ENCODE measurements at regions not wholly inside any gene's neighbourhood (a gene's known extent, or its start where the extent isn't known, plus 50 kb on each side); places are given as distances from the start of the nearest gene placed in this dataset.
A peak's percentile ranks its signal among the peaks of the same experiment; 100 is the strongest.
"Not testable (repeated sequence)": the region's sequence is repeated elsewhere in the genome, so short reads cannot be mapped to it uniquely, and the experiment has no call there.

DNA sequence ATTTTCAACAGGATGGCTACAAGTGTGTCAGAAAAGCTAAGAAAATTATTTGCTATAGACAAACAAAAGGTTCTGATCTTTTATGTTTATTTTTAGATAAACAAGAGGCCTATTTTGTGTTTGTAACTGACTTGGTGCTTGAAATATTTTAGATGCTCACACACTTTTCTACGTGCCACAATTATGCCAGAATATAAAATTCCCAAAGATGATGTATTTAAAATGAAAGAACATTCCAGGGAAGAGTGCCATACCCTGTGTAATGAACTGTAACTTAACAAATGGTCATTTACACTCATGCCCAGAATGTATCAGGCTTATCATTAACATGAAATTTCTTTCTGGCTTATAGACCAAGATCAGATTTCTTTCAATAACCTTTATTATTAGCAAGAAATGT lies 144.9 kb upstream of the MTPN start:
- no peak for DNase-seq
- no peak for ATAC-seq

DNA sequence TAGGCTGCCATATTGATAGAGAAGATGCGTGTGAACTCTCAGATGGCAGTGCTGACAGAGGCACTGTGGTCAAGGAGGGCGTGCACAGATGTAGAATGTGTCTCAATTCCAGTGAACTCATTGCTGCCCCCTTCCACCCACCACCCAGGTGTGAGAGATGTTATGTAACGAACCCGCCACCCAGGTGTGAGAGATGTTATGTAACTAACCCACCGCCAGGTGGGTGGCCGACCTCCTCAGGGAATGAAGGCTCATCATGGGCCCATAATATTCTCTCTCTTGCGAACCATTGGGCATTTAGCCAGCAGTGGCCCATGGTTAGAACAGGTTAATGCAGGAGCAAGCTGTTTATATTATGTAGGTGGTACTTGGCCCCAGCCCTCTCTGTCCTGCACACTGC lies 140.4 kb upstream of the MTPN start:
- DNase-seq (no peak), ATAC-seq (no peak)

DNA sequence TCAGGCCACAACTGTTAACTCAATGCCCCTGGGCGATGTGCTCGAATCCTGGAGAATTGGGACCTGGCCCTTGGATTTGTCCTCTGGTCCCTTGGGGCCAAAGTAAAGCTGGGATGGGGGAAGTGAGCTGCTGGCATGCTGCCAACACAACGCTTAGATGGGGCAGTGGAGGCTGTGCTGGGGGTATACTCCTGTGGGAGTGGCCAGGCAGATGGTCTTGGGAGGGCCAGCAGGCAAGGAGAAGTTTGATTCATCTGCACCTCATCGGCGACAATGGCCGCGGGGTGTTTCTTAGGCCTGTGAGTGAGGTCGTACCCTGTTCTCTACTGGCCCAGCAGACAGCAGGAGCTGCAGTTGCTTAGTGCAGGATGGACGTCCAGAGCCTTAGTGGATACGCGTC lies 139.0 kb upstream of the MTPN start:
- DNase-seq = no peak
- no peak for ATAC-seq

GRCh38 chr7:136114966-136115762 lies 138.0 kb upstream of the MTPN start:
- peak; percentile 89 for ATAC-seq
- peak; percentile 57 for DNase-seq

DNA sequence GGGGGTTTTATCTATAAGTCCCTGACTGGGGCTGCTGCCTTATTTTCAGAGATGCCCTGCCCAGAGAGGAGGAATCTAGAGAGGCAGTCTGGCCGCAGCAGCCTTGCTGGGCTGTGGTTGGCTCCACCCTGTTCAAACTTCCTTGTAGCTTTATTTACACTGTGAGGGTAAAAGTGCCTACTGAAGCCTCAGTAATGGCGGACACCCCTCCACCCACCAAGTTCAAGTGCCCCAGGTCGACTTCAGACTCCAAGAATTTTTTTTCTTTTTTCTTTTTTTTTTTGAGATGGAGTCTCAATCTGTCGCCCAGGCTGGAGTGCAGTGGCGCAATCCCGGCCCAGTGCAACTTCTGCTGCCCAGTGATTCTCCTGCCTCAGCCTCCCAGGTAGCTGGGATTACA lies 137.3 kb upstream of the MTPN start:
- ATAC-seq, DNase-seq: not testable (repeated sequence)

GRCh38 chr7:136109037-136109436 lies 131.9 kb upstream of the MTPN start:
- ATAC-seq = not testable (repeated sequence)

DNA sequence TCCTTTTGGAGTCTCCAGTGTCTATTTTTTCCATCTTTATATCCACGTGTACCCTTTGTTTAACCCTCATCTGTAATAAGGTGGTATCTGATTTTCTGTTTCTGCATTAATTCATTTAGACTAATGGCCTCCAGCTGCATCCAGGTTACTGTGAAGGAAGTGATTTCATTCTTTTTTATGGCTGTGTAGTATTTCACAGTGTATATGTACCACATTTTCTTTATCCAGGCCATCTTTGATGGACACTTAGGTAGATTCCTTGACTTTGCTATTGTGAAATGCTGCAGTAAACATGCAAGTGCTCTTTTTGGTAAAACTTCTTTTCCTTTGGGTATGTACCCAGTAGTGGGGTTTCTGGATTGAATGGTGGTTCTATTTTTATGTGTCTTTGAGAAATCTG lies 128.0 kb upstream of the MTPN start:
- ATAC-seq = no peak
- DNase-seq = no peak

More at GRCh38 chr7:136109037-136109436, 131.9 kb upstream of the MTPN start:
- not testable (repeated sequence) for DNase-seq

DNA sequence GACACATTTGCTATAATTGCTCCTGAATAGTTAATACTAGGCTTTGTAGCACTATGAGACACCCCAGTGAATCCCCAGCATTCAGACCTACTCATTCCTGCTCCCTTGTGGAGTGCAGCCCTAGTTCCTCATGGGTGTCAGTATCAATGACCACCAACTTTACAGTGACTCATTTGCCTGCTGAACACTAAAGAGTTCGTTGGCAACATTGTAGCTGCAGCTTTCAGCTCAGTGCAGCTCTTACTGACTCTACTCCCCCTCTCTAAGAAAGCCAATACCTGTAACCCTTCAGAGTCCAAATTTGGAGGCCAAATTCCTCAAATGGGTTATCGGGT lies 127.1 kb upstream of the MTPN start:
- ATAC-seq (no peak), DNase-seq (no peak)

DNA sequence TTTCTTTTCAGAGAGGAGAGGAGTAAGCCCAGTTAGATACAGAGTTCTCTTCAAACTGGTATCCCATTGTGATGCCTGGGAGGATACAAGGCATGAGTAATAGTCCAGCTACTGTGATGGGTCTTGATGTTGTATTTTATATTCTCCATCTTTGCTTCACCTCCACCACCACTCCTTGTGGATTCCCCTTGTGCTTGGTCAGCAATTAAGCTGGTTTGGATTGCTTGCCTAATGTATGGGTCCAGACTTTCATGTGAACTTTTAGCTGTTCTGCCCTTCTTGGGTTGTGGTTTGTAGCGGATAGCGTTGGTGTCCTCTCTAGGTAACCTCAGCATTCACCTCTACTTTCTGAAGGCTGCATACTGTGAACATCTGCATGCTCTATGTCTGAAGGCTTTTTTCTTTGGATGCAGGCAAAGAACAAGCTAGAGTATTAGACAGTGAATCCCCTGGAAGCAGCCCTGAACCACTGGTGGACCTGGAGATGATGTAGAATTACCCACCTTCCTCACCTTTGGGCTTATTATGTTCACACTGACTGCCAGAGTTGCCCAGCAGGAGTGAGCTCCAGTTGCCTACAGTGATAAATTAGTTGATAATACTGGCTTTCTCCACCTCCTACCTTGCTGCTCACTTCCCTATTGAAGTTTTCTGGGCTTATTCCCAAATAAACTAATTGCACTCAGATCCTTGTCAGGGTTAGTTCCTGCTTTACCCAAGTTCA lies 126.5 kb upstream of the MTPN start:
- ATAC-seq (no peak), DNase-seq (no peak)

DNA sequence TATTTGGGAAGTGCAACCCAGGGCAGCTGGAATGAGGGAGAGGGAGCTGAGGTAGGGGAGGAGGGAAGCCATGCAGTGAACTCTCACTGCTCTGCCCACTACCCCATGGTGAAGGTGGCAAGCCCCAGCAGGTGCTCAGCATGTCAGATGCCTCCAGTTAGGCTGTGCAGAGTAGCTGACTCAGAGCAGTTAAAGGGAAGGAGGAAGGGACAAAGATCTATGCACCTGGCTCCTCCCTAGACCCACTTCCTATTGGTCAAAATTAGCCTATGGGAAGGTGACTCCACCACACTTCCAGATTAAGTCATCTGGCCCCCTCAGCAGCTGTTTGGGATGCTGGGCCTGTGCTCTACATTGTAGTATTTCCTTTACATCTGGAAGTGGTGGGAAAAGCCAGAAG lies 125.7 kb upstream of the MTPN start:
- ATAC-seq (no peak), DNase-seq (no peak)

- not testable (repeated sequence) for ATAC-seq, DNase-seq
Observed at GRCh38 chr7:136092714-136093113, 115.6 kb upstream of the MTPN start.

- DNase-seq = no peak
- no peak for ATAC-seq
Observed at GRCh38 chr7:136087881-136088280, 110.7 kb upstream of the MTPN start.

DNA sequence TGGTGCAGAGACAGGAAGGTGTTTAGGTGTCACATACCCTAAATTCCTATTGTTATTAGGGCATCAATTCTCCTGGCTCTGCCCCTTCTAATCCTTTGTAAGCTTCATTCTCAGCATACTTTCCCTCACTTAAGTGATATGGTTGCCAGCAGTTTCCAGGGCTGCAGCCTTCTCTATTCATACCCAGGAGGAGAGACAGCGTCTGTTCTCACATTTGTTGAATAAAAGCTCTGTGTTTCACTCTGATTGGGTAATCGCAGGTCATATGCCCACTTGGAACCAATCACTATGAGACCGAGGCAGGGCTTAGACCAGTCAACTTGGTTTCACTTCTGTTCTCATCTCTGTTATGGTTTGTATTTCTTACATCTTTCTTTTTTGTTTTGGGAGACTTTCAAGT lies 109.6 kb upstream of the MTPN start:
- no peak for DNase-seq
- peak; percentile 63 for ATAC-seq

DNA sequence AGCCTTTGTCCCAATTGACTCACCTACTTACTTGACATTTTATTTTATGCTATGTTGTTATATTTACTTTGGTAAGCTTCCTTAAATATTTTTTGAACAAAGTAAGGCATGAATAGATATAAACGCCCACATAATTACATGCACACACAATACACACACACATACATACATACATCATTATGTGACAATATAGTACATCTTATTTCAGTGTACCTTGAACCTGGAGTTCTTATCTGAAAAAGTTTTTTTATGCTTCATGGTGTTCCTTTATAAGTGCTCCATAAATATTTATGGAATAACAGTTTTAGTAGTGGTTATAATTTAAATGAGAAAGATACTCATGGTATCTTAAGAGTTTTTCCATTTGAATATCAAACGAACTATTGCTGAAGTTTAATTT lies 102.8 kb upstream of the MTPN start:
- ATAC-seq = no peak
- no peak for DNase-seq

- DNase-seq = no peak
- ATAC-seq = no peak
Observed at GRCh38 chr7:136079478-136079892, 102.3 kb upstream of the MTPN start.

DNA sequence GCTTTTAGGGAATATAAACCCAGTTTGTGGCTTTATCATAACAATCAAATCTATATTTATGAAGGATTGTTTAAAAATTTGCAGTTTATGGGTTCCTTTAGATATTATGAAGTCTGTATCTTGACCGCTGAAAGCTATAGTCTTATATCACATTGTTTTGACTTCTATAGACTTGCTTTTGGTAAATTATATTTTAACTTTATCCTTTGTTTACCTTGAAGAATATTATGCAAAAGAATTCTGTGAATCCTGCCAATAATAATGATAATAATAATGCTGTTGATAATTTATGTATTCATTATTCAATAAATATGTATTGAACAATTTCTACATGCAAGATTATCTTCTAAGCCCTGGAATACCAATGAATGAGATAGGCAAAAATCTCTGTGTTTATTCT lies 101.9 kb upstream of the MTPN start:
- no peak for ATAC-seq
- DNase-seq = no peak

DNA sequence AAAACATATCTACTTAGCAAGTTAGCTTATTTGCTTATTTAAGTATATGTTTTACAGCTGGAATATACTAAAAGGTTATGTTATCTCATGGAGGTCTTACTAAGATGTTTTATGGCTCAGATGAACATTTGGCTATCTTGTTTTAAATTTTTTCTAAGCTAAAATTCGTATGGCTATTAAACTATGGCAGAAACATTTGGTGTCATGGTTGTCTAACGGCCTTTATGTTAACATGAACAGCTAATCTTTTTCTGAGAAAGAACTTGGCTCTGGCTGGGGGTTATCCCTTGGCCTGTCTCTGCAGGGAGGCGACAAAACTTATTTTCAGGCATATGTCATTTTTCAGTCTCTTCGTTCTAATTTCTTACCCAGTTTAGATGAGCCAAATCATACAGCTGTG lies 101.5 kb upstream of the MTPN start:
- DNase-seq (no peak), ATAC-seq (no peak)

DNA sequence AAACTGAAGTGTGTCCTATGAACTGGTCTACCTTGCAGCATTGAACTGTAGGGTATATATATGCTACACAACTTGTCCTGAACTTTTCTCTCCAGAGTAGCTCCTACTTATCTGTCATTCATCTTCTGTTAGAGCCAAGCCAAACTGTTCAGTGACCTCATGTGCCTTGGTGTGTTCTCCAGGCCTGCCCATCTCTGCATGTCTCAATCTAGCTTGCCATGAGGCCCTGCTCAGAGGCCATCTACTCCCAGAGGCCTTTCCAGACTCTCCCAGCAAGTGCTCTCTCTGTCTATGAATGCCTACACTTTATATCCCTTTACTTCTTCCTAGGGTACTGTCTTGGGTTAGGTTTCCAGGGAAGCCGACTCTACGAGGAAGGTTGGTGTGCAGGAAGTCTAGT lies 99.8 kb upstream of the MTPN start:
- ATAC-seq = no peak

GRCh38 chr7:136074843-136075242 lies 97.7 kb upstream of the MTPN start:
- no peak for ATAC-seq

More for the DNA sequence above, 99.8 kb upstream of the MTPN start:
- DNase-seq = no peak

DNA sequence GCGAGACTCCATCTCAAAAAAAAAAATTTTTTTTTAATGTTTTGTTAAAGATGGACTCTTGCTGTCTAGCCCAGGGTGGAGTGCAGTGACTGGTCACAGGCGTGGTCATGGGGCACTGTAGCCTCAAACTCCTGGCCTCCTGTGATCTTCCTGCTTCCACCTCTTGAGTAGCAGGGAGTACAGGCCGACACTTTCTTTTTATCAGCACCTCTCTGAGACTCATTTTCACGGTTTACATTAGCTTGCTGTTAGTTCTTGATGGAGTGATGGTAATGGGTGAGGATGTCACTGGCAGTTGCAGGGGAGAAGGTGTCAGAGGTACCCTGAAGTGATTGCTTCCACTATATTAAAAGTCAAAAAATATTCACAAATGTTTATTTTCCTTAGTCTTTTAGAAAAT lies 95.3 kb upstream of the MTPN start:
- no peak for DNase-seq
- no peak for ATAC-seq

More at GRCh38 chr7:136074843-136075242, 97.7 kb upstream of the MTPN start:
- no peak for DNase-seq

GRCh38 chr7:136070736-136071505 lies 93.8 kb upstream of the MTPN start:
- ATAC-seq = no peak

GRCh38 chr7:136069840-136070529 lies 92.8 kb upstream of the MTPN start:
- no peak for ATAC-seq

More at GRCh38 chr7:136070736-136071505, 93.8 kb upstream of the MTPN start:
- DNase-seq = no peak

More at GRCh38 chr7:136069840-136070529, 92.8 kb upstream of the MTPN start:
- DNase-seq = no peak

All from stimulated activated naive CD8-positive, alpha-beta T cell treated with anti-CD3 and anti-CD28 coated beads, Interleukin-15, Interleukin-2, amounts not matched to agents 100 U/mL and 50 U/mL, for 24 hours (primary cell).